BE2C (cell line): ENCODE measurements at regions not wholly inside any gene's neighbourhood (a gene's known extent, or its start where the extent isn't known, plus 50 kb on each side); places are given as distances from the start of the nearest gene placed in this dataset.

ENCODE experiments used
- DNase-seq: peaks from one replicate; pipeline ENCODE4 v3.0.0-alpha.2; 2020
- H3K27me3 ChIP-seq: fragments of 250-450 bp; sonication (Bioruptor Pico); 2 replicates; pipeline ENCODE4 v1.5.1; 2020; ENCODE audit warnings: mild to moderate bottlenecking
- H3K36me3 ChIP-seq: fragments of 250-450 bp; sonication (Bioruptor Pico); 2 replicates; pipeline ENCODE4 v1.5.1; 2020; ENCODE audit warnings: mild to moderate bottlenecking
- H3K4me1 ChIP-seq: fragments of 250-450 bp; sonication (Bioruptor Pico); 2 replicates; pipeline ENCODE4 v1.5.1; 2020
- H3K4me3 ChIP-seq: 2 replicates; pipeline ENCODE4 v1.5.1; 2011; ENCODE audit warnings: low read depth, low read length
- H3K9me3 ChIP-seq: fragments of 250-450 bp; sonication (Bioruptor Pico); 2 replicates; pipeline ENCODE4 v1.5.1; 2020
- TF ChIP-seq, protein P1 (sequence below): IDR thresholded peaks from 2 replicates; pipeline ENCODE4 v1.5.1; 2012; ENCODE audit warnings: mild to moderate bottlenecking, low read depth, low read length

DNA sequence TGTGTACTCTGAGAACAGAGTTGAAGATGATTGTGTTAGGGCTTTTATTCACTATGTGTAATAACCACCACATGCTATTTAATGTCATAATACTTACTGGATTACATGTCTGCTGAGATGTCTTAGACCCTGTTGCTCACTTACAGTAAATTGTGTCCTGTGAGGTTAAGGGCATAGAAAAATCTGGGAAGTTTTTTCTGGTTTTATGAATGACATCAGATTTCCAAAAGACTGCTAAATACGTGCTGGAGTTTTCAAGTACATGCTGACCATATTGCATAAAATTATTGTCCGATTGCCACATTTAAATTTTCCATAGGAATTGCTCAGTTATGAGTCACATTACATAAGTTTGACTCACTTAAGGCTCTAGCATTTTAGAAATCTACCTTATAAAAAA lies 96.7 kb upstream of the COL5A2 start:
- Histone ChIP-seq H3K36me3 (no peaks in the 10 kb centered on the region), H3K27me3 (no peaks in the 10 kb centered on the region), H3K9me3 (no peaks in the 10 kb centered on the region), H3K4me3 (no peak overlapping the region), H3K4me1 (no peaks in the 10 kb centered on the region)
- no peak for DNase-seq
- TF ChIP-seq, protein P1, sequence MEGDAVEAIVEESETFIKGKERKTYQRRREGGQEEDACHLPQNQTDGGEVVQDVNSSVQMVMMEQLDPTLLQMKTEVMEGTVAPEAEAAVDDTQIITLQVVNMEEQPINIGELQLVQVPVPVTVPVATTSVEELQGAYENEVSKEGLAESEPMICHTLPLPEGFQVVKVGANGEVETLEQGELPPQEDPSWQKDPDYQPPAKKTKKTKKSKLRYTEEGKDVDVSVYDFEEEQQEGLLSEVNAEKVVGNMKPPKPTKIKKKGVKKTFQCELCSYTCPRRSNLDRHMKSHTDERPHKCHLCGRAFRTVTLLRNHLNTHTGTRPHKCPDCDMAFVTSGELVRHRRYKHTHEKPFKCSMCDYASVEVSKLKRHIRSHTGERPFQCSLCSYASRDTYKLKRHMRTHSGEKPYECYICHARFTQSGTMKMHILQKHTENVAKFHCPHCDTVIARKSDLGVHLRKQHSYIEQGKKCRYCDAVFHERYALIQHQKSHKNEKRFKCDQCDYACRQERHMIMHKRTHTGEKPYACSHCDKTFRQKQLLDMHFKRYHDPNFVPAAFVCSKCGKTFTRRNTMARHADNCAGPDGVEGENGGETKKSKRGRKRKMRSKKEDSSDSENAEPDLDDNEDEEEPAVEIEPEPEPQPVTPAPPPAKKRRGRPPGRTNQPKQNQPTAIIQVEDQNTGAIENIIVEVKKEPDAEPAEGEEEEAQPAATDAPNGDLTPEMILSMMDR = no peak

DNA sequence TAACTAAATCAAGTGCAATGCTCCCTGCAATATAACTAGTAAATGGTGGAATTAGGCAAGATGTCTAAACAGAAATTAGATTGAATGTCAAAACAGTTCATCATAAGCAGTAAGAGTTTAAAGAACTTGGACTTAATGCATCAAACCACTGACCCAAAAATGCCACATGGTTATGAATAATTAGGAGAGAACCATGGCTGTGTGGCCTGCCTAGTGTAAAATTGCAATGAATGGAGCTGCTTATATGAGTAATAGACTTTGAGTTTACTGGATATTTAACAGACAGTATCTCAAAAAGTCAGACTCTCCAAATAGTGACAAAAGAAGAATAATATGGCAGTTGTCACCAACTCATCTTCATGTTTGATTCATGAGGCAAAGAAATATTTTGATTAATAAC lies 101.6 kb upstream of the COL5A2 start:
- TF ChIP-seq, protein P1 = no peak
- H3K27me3 ChIP-seq = no peaks in the 10 kb centered on the region
- H3K9me3 ChIP-seq = no peaks in the 10 kb centered on the region
- no peaks in the 10 kb centered on the region for H3K36me3 ChIP-seq
- H3K4me1 ChIP-seq = no peaks in the 10 kb centered on the region
- DNase-seq = no peak
- H3K4me3 ChIP-seq = no peak overlapping the region

DNA sequence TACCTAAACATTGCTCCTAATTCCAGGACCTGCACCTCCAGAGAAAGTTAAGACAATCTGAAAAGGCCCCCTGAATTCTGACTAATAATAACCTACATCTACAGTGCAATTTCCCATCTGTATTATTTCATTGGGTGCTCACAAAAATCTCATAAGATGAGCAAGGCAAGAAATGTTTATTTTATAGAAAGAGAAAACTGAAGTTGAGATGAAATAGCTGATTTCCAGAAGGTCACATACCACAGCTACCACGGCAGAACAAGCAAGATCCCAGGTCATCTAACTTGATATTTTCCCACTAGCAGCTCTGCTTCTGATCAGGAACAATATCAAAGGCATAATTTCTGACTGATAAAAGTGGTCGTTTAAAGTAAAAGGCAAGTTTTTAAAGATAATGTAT lies 105.8 kb upstream of the COL5A2 start:
- no peak for DNase-seq
- no peaks in the 10 kb centered on the region for H3K27me3 ChIP-seq
- TF ChIP-seq, protein P1 = no peak
- no peak overlapping the region for H3K4me3 ChIP-seq
- H3K36me3 ChIP-seq = no peaks in the 10 kb centered on the region
- H3K4me1 ChIP-seq = no peaks in the 10 kb centered on the region
- no peaks in the 10 kb centered on the region for H3K9me3 ChIP-seq

DNA sequence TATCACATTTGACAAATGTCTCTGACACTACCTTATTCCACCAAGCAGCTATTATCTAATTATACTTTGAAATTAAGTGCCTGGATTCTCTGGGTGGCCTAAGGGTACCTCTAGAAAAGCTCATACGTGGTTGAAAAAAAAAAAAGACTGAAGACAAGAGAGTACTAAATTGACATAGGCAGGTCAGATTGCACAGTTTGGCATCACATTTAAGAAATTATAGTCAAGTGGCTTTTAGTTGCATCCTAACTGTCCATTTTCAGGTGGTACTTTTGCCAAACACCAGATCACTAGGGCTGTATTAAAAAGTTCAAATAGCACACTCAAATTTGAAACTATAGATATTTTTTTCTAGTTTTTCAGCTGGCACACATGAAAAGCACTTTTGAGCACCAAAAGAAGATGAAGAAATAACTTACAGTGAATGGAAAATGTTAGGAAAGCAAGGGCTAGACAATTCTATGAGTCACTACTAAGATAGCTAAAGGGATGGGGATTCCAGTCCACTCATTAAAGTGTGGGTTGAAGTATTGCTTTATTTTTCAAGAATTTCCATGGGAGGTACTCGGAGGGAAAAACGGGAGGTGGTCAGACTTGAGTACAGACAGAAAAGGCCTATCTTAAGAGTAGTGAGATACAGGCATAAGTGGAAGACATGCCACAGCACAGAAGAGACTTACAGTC lies 106.5 kb upstream of the COL5A2 start:
- DNase-seq = no peak
- TF ChIP-seq, protein P1 = no peak
- H3K27me3 ChIP-seq = no peaks in the 10 kb centered on the region
- no peaks in the 10 kb centered on the region for H3K4me1 ChIP-seq
- H3K4me3 ChIP-seq = no peak overlapping the region
- no peaks in the 10 kb centered on the region for H3K9me3 ChIP-seq
- H3K36me3 ChIP-seq = no peaks in the 10 kb centered on the region

DNA sequence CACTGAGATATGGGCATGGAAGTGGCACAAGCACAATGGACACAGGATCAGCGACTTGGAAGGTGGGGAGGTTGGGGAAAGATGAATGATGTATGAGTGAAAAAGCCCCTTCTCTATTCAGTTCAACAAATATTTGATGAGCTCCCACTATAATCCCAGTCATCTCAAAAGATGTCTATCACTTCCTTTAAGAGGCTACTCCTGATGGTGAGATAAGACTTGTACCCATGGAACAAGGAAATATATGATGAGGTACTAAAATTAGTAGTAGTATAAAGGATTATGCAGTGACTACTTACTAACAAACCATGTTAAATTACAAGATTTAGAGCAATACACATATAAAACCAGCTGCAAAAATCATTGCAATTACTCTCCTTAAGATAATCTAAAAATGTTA lies 107.8 kb upstream of the COL5A2 start:
- H3K4me1 ChIP-seq = no peaks in the 10 kb centered on the region
- H3K36me3 ChIP-seq = no peaks in the 10 kb centered on the region
- no peak overlapping the region for H3K4me3 ChIP-seq
- H3K9me3 ChIP-seq = no peaks in the 10 kb centered on the region
- no peak for DNase-seq
- TF ChIP-seq, protein P1 = no peak
- H3K27me3 ChIP-seq = no peaks in the 10 kb centered on the region

DNA sequence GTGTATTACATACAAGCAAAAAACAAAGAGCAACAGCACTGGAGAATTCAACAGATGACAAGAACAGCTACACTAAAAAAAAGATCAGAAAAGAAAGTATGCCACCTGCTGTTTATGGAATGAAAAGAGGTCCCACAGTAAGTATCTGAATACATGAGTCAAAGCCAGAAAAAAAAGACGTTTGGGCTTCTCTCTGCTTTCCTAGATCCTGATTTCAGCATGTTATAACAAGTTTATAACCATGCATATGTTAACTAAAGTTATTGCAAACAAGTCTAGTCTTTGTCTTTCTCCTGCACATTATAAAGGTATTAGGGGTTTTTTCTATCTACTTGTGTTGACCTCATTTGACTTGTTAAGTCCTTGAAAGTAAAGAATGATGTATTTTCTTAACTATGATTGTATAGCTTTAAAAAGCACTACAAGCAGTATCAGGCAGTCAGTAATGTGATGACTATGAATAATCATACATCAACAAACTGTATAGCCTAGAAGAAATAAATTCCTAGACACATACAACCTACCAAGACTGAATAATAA lies 108.5 kb upstream of the COL5A2 start:
- TF ChIP-seq, protein P1 = peak; percentile 62
- Histone ChIP-seq H3K4me3 (no peak overlapping the region), H3K27me3 (no peaks in the 10 kb centered on the region), H3K4me1 (no peaks in the 10 kb centered on the region), H3K9me3 (no peaks in the 10 kb centered on the region), H3K36me3 (no peaks in the 10 kb centered on the region)
- DNase-seq = no peak
